ENCODE measurements at regions not wholly inside any gene's neighbourhood (a gene's known extent, or its start where the extent isn't known, plus 50 kb on each side); places are given as distances from the start of the nearest gene placed in this dataset.

GRCh38 chr16:7089751-7090150 is 242.9 kb upstream of the RBFOX1 start:
- no peaks in the 10 kb centered on the region for H3K9me3 ChIP-seq (ENCODE audit: control insufficient read depth in 2 of 3, insufficient read depth in 1 of 3, low read length in 3 of 3)
- no peak overlapping the region for H3K9ac ChIP-seq (ENCODE audit: low read length in 3 of 3)
- H3K36me3 ChIP-seq (ENCODE audit: control insufficient read depth in 2 of 3, insufficient read depth in 3 of 3, low read length in 3 of 3), result no peaks in the 10 kb centered on the region
- DNase-seq, result peak in 1 of 5 donors; percentile 5
- no peak for TF ChIP-seq CTCF (IDR thresholded peaks at IDR 0.05; ENCODE audit: borderline replicate concordance, extremely low read depth, insufficient read depth)
- H3K4me3 ChIP-seq (ENCODE audit: low read length in 3 of 3), result no peak overlapping the region
- intact Hi-C loops (cut with DNase I), result no loop called here
- no peak overlapping the region for H3K27ac ChIP-seq (ENCODE audit: low read depth in 2 of 2, low read length in 2 of 2)
- H3K27me3 ChIP-seq (ENCODE audit: control insufficient read depth, insufficient read depth, low read length), result no peaks in the 10 kb centered on the region
- no peaks in the 10 kb centered on the region for H3K4me1 ChIP-seq (ENCODE audit: control insufficient read depth in 2 of 3, insufficient read depth in 2 of 3, low read depth in 1 of 3, low read length in 3 of 3)
- FAIRE-seq, result no peak

- H3K27me3 ChIP-seq (ENCODE audit: control insufficient read depth, insufficient read depth, low read length), result no peaks in the 10 kb centered on the region
- H3K9me3 ChIP-seq (ENCODE audit: control insufficient read depth in 2 of 3, insufficient read depth in 1 of 3, low read length in 3 of 3), result no peaks in the 10 kb centered on the region
- H3K4me3 ChIP-seq (ENCODE audit: low read length in 3 of 3), result no peak overlapping the region
- no peak for TF ChIP-seq CTCF (IDR thresholded peaks at IDR 0.05; ENCODE audit: borderline replicate concordance, extremely low read depth, insufficient read depth)
- no peak overlapping the region for H3K27ac ChIP-seq (ENCODE audit: low read depth in 2 of 2, low read length in 2 of 2)
- intact Hi-C loops (cut with DNase I), result no loop called here
- FAIRE-seq (no peak), DNase-seq (no peak)
- H3K36me3 ChIP-seq (ENCODE audit: control insufficient read depth in 2 of 3, insufficient read depth in 3 of 3, low read length in 3 of 3), result no peaks in the 10 kb centered on the region
- no peak overlapping the region for H3K9ac ChIP-seq (ENCODE audit: low read length in 3 of 3)
- H3K4me1 ChIP-seq (ENCODE audit: control insufficient read depth in 2 of 3, insufficient read depth in 2 of 3, low read depth in 1 of 3, low read length in 3 of 3), result no peaks in the 10 kb centered on the region
Measured at GRCh38 chr16:7088711-7089110, 243.9 kb upstream of the RBFOX1 start.

DNA sequence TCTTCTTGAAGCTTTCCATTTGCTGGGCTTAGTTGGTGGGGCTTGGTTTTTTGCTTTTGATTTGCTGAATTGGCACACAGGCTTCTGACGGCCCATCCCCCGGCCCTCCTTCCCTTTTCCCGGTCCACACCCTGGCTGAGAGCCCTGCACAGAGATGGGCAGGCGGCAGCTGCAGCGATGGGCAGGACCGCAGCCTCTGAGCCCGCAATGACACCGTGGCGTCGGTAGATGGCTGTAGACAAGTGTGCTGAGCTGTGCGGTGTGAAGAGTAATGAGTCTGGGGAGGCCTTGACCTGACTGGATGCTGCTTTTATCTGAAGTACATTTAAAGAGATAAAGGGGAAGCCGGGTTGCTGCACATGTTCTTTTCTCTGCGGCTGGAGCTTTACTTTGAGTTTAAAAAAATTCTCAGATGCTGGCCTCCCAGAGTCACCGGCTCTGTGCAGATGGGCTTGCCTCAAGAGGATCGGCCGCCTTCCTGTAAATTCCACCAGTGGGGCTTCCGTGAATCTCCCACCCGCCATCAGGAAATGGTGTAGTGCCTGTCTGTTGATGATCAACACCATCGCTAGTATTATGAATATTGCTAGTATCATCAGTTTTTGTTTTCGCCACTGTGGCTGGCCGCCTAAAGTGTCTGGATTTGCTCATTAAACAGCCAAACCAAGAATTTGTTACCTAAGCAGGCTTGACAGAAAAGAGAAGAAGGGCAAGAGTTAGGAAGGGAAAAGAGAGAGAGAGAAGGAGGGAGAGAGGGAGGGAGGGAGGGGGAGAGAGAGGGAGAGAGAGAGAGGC is 245.6 kb upstream of the RBFOX1 start:
- TF ChIP-seq CTCF (IDR thresholded peaks at IDR 0.05; ENCODE audit: borderline replicate concordance, extremely low read depth, insufficient read depth), result peak; percentile 22
- DNase-seq (peak; percentile 55 to 69 (median 60)), FAIRE-seq (no peak)
- Histone ChIP-seq H3K4me3 (ENCODE audit: low read length in 3 of 3) (no peak overlapping the region), H3K4me1 (ENCODE audit: control insufficient read depth in 2 of 3, insufficient read depth in 2 of 3, low read depth in 1 of 3, low read length in 3 of 3) (no peaks in the 10 kb centered on the region), H3K27ac (ENCODE audit: low read depth in 2 of 2, low read length in 2 of 2) (no peak overlapping the region), H3K9me3 (ENCODE audit: control insufficient read depth in 2 of 3, insufficient read depth in 1 of 3, low read length in 3 of 3) (no peaks in the 10 kb centered on the region), H3K27me3 (ENCODE audit: control insufficient read depth, insufficient read depth, low read length) (no peaks in the 10 kb centered on the region), H3K36me3 (ENCODE audit: control insufficient read depth in 2 of 3, insufficient read depth in 3 of 3, low read length in 3 of 3) (no peaks in the 10 kb centered on the region), H3K9ac (ENCODE audit: low read length in 3 of 3) (no peak overlapping the region)
- intact Hi-C loops (cut with DNase I), result no loop called here
